ENCODE measurements at regions not wholly inside any gene's neighbourhood (a gene's known extent, or its start where the extent isn't known, plus 50 kb on each side); places are given as distances from the start of the nearest gene placed in this dataset.

DNA sequence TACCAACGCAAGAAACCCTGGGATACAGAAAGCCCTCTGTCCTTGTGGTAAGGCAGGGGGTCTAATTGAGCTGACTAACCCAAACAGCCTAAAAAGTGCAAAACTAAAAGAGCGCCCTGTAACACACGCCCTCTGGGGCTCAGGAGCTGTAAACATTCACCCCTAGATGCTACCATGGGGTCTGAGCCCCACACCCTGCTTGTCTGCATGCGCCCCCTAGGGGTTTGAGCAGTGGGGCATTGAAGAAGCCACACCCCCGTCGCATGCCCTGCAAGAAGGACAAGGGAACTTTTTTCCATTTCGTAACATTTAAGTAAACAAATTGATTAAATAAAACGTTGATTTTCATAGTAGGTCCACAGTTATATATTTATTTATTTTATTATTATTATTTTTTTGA, 616.9 kb upstream of the MAN1A1 start:
- TF ChIP-seq, protein P1, sequence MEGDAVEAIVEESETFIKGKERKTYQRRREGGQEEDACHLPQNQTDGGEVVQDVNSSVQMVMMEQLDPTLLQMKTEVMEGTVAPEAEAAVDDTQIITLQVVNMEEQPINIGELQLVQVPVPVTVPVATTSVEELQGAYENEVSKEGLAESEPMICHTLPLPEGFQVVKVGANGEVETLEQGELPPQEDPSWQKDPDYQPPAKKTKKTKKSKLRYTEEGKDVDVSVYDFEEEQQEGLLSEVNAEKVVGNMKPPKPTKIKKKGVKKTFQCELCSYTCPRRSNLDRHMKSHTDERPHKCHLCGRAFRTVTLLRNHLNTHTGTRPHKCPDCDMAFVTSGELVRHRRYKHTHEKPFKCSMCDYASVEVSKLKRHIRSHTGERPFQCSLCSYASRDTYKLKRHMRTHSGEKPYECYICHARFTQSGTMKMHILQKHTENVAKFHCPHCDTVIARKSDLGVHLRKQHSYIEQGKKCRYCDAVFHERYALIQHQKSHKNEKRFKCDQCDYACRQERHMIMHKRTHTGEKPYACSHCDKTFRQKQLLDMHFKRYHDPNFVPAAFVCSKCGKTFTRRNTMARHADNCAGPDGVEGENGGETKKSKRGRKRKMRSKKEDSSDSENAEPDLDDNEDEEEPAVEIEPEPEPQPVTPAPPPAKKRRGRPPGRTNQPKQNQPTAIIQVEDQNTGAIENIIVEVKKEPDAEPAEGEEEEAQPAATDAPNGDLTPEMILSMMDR (IDR thresholded peaks at IDR 0.05): no peak
- no peak for TF ChIP-seq POLR2A (IDR thresholded peaks at IDR 0.05)
- WGBS, 2 donors: 90 to 93% methylated on average over 8 of the region's 8 CpGs
- no peak overlapping the region for H3K4me3 ChIP-seq (ENCODE audit: low read depth, poor library complexity, severe bottlenecking)
- DNase-seq (ENCODE audit: low spot score in 2 of 2): no peak
- intact Hi-C loops (cut with DNase I; ENCODE audit: low total_unique reads): no loop called here

DNA sequence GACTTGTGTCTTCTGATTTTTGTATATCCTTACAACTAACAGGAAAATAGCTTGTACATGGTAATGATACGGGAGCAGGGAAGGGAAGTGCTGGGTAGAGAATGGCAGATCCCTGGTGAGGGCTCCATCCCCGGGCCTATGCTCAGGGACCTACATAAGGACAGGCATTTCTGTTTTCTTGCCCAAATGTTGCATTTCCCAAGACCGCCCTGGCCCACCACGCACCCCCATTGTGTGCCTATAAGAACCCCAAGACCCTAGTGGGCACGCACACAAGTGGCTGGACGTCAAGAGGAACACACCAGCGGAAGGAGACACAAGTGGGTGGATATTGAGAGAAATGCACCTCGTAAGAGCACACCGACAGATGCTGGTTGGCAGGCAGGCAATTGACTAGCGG, 616.3 kb upstream of the MAN1A1 start:
- no peak overlapping the region for H3K4me3 ChIP-seq (ENCODE audit: low read depth, poor library complexity, severe bottlenecking)
- no peak for DNase-seq (ENCODE audit: low spot score in 2 of 2)
- 94 to 95% methylated on average over 10 of the region's 10 CpGs for WGBS, 2 donors
- intact Hi-C loops (cut with DNase I; ENCODE audit: low total_unique reads): no loop called here
- TF ChIP-seq, protein P1 (IDR thresholded peaks at IDR 0.05): no peak
- no peak for TF ChIP-seq POLR2A (IDR thresholded peaks at IDR 0.05)

DNA sequence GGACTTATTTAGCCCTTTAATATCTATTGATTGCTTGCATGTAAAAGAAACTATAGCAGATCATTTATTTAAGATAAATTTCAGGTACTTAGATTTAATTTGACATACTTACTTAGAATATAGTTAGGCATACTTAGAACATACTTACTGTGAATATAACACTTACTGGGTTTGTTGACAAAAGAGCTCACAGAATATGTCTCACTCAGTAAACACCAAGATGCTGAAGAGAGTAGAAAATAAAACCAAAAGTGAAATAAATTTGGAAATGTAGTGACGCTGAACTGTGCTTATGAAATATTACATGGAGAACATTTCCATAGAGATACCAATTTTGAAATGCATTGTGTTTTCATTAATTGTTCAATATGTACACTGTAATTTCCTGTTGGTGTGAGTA, 615.4 kb upstream of the MAN1A1 start:
- DNase-seq (ENCODE audit: low spot score in 2 of 2): no peak
- H3K4me3 ChIP-seq (ENCODE audit: low read depth, poor library complexity, severe bottlenecking): no peak overlapping the region
- 86 to 88% methylated on average over 1 of the region's 1 CpG for WGBS, 2 donors
- TF ChIP-seq, protein P1 (IDR thresholded peaks at IDR 0.05): no peak
- no peak for TF ChIP-seq POLR2A (IDR thresholded peaks at IDR 0.05)
- intact Hi-C loops (cut with DNase I; ENCODE audit: low total_unique reads): no loop called here

DNA sequence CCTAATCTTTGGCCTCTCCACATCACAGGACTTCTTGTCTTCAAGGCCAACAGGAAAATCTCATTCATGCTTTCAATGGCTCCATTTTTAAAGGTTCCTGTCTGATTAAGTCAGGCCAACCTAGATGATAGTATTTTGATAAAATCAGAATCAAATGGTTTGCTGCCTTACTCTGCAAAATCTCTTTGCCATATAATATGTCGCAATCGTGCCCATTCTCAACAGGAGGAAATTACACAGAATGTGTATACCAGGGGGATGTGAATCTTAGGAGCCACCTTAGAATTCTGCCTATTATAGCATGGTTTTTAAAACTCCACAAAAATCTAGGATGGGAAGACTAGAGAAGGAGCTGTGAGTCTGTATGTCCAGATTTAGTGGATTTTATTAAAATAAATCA, 612.9 kb upstream of the MAN1A1 start:
- DNase-seq (ENCODE audit: low spot score in 2 of 2): no peak
- no peak overlapping the region for H3K4me3 ChIP-seq (ENCODE audit: low read depth, poor library complexity, severe bottlenecking)
- intact Hi-C loops (cut with DNase I; ENCODE audit: low total_unique reads): no loop called here
- 83 to 86% methylated on average over 2 of the region's 2 CpGs for WGBS, 2 donors
- TF ChIP-seq, protein P1 (IDR thresholded peaks at IDR 0.05): no peak
- no peak for TF ChIP-seq POLR2A (IDR thresholded peaks at IDR 0.05)

DNA sequence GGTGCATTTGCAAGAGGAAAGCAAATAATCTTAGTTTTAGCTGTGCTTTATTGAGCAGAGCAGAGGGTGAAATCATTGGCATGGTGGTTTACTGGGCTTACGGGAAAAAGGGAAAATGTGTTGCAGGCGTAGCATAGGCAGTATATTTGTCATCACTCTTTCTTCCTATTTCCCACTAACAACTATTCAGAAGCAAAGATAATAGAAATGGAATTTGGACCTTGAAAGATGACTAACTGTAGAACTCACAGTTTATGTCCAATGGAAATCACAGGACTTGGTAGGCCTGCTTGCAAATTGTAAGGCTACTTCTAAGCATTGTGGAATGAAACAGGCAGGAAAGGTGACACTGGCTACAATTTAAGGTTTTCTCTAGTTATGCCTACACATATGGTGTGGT, 611.9 kb upstream of the MAN1A1 start:
- intact Hi-C loops (cut with DNase I; ENCODE audit: low total_unique reads): no loop called here
- TF ChIP-seq, protein P1 (IDR thresholded peaks at IDR 0.05): no peak
- no peak for TF ChIP-seq POLR2A (IDR thresholded peaks at IDR 0.05)
- H3K4me3 ChIP-seq (ENCODE audit: low read depth, poor library complexity, severe bottlenecking): no peak overlapping the region
- no peak for DNase-seq (ENCODE audit: low spot score in 2 of 2)
- 91 to 94% methylated on average over 2 of the region's 2 CpGs for WGBS, 2 donors

DNA sequence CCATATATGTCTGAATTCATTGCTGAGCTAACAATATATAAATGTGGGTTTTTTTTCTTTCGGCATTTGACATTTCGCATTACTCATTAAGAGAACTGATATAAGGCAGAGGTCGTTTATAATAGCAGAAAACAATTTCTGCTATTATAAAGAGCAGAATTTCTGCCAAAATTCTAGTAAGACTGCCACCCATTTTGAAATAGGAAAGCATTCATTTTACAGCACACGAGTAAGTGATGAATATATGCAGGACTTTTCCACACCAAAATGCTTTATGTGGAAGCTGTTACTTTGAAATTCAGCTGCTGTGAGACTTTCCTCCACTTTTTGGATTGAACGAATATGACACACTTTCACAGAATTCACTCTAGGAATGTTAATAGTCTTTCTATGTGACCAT, 610.9 kb upstream of the MAN1A1 start:
- DNase-seq (ENCODE audit: low spot score in 2 of 2): no peak
- no peak for TF ChIP-seq POLR2A (IDR thresholded peaks at IDR 0.05)
- TF ChIP-seq, protein P1 (IDR thresholded peaks at IDR 0.05): no peak
- 72 to 76% methylated on average over 5 of the region's 5 CpGs for WGBS, 2 donors

More for the DNA sequence above, 610.9 kb upstream of the MAN1A1 start:
- no peak overlapping the region for H3K4me3 ChIP-seq (ENCODE audit: low read depth, poor library complexity, severe bottlenecking)
- intact Hi-C loops (cut with DNase I; ENCODE audit: low total_unique reads): no loop called here

All from lower leg skin (tissue), 4 donors.